Stimulated activated memory B cell treated with anti-CD40 and anti-IgM and Interleukin-4, amounts not matched to agents 10 μg/mL and 1 μg/mL and 100 μg/mL, for 72 hours (primary cell): ENCODE measurements at regions not wholly inside any gene's neighbourhood (a gene's known extent, or its start where the extent isn't known, plus 50 kb on each side); places are given as distances from the start of the nearest gene placed in this dataset.

Experiments used
- ATAC-seq: fragments of 150-1000 bp; cut with Tn5 transposase; 2 replicates; pipeline ENCODE4 v1.10.0; 2021
- H3K27ac Mint-ChIP-seq: one replicate; pipeline ENCODE4 v1.8.0; 2022; ENCODE audit warnings: mild to moderate bottlenecking, mixed read lengths
- H3K27me3 Mint-ChIP-seq: one replicate; pipeline ENCODE4 v1.8.0; 2022; ENCODE audit warnings: mixed read lengths
- H3K36me3 Mint-ChIP-seq: one replicate; pipeline ENCODE4 v1.8.0; 2022; ENCODE audit warnings: mixed read lengths
- H3K4me1 Mint-ChIP-seq: one replicate; pipeline ENCODE4 v1.8.0; 2022; ENCODE audit warnings: mixed read lengths
- H3K4me3 Mint-ChIP-seq: one replicate; pipeline ENCODE4 v1.8.0; 2022; ENCODE audit warnings: mild to moderate bottlenecking, moderate library complexity, mixed read lengths
- H3K9me3 Mint-ChIP-seq: one replicate; pipeline ENCODE4 v1.8.0; 2022; ENCODE audit warnings: mixed read lengths

GRCh38 chr2:120938045-120938771 lies 202.5 kb downstream of the GLI2 start:
- ATAC-seq, result no peak
- H3K4me1 Mint-ChIP-seq, result no peaks in the 10 kb centered on the region
- peaks cover 4% of the 10 kb centered on the region for H3K9me3 Mint-ChIP-seq
- H3K36me3 Mint-ChIP-seq, result no peaks in the 10 kb centered on the region
- H3K4me3 Mint-ChIP-seq, result no peak overlapping the region
- no peak overlapping the region for H3K27ac Mint-ChIP-seq
- peaks cover 23% of the 10 kb centered on the region for H3K27me3 Mint-ChIP-seq

GRCh38 chr2:120939595-120940318 lies 204.1 kb downstream of the GLI2 start:
- H3K27me3 Mint-ChIP-seq, result peaks cover 14% of the 10 kb centered on the region
- H3K36me3 Mint-ChIP-seq, result no peaks in the 10 kb centered on the region
- H3K9me3 Mint-ChIP-seq, result peaks cover 4% of the 10 kb centered on the region
- no peak overlapping the region for H3K27ac Mint-ChIP-seq
- H3K4me1 Mint-ChIP-seq, result no peaks in the 10 kb centered on the region
- no peak for ATAC-seq
- no peak overlapping the region for H3K4me3 Mint-ChIP-seq

- H3K9me3 Mint-ChIP-seq, result peaks cover 4% of the 10 kb centered on the region
- no peak for ATAC-seq
- H3K4me1 Mint-ChIP-seq, result no peaks in the 10 kb centered on the region
- no peaks in the 10 kb centered on the region for H3K36me3 Mint-ChIP-seq
- H3K27ac Mint-ChIP-seq, result no peak overlapping the region
- peaks cover 9% of the 10 kb centered on the region for H3K27me3 Mint-ChIP-seq
- H3K4me3 Mint-ChIP-seq, result no peak overlapping the region
Observed at GRCh38 chr2:120940319-120940696, 204.6 kb downstream of the GLI2 start.

GRCh38 chr2:120940726-120941256 lies 205.1 kb downstream of the GLI2 start:
- no peak for ATAC-seq
- no peak overlapping the region for H3K4me3 Mint-ChIP-seq
- no peaks in the 10 kb centered on the region for H3K36me3 Mint-ChIP-seq
- H3K4me1 Mint-ChIP-seq, result no peaks in the 10 kb centered on the region
- H3K27me3 Mint-ChIP-seq, result peaks cover 4% of the 10 kb centered on the region
- H3K27ac Mint-ChIP-seq, result no peak overlapping the region
- H3K9me3 Mint-ChIP-seq, result peaks cover 4% of the 10 kb centered on the region

GRCh38 chr2:120941571-120942120 lies 206.0 kb downstream of the GLI2 start:
- no peaks in the 10 kb centered on the region for H3K4me1 Mint-ChIP-seq
- no peak for ATAC-seq
- peaks cover 4% of the 10 kb centered on the region for H3K9me3 Mint-ChIP-seq
- no peaks in the 10 kb centered on the region for H3K27me3 Mint-ChIP-seq
- H3K27ac Mint-ChIP-seq, result no peak overlapping the region
- no peaks in the 10 kb centered on the region for H3K36me3 Mint-ChIP-seq
- no peak overlapping the region for H3K4me3 Mint-ChIP-seq

- peaks cover 4% of the 10 kb centered on the region for H3K9me3 Mint-ChIP-seq
- H3K36me3 Mint-ChIP-seq, result no peaks in the 10 kb centered on the region
- ATAC-seq, result no peak
- no peaks in the 10 kb centered on the region for H3K27me3 Mint-ChIP-seq
- no peak overlapping the region for H3K4me3 Mint-ChIP-seq
- H3K4me1 Mint-ChIP-seq, result no peaks in the 10 kb centered on the region
- no peak overlapping the region for H3K27ac Mint-ChIP-seq
Observed at GRCh38 chr2:120942658-120943057, 207.0 kb downstream of the GLI2 start.

GRCh38 chr2:120943403-120944034 lies 207.9 kb downstream of the GLI2 start:
- peaks cover 4% of the 10 kb centered on the region for H3K9me3 Mint-ChIP-seq
- no peak overlapping the region for H3K4me3 Mint-ChIP-seq
- H3K36me3 Mint-ChIP-seq, result no peaks in the 10 kb centered on the region
- no peaks in the 10 kb centered on the region for H3K4me1 Mint-ChIP-seq
- no peak overlapping the region for H3K27ac Mint-ChIP-seq
- H3K27me3 Mint-ChIP-seq, result no peaks in the 10 kb centered on the region
- ATAC-seq, result no peak

- no peak for ATAC-seq
- Mint-ChIP-seq H3K4me1 (no peaks in the 10 kb centered on the region), H3K27me3 (no peaks in the 10 kb centered on the region), H3K4me3 (no peak overlapping the region), H3K27ac (no peak overlapping the region), H3K9me3 (peaks cover 4% of the 10 kb centered on the region), H3K36me3 (no peaks in the 10 kb centered on the region)
Observed at GRCh38 chr2:120944575-120944974, 208.9 kb downstream of the GLI2 start.

GRCh38 chr2:120945091-120945490 lies 209.4 kb downstream of the GLI2 start:
- Mint-ChIP-seq H3K9me3 (peaks cover 4% of the 10 kb centered on the region), H3K36me3 (no peaks in the 10 kb centered on the region), H3K27ac (no peak overlapping the region), H3K4me1 (no peaks in the 10 kb centered on the region), H3K27me3 (no peaks in the 10 kb centered on the region), H3K4me3 (no peak overlapping the region)
- ATAC-seq, result no peak

GRCh38 chr2:120945832-120946499 lies 210.3 kb downstream of the GLI2 start:
- H3K36me3 Mint-ChIP-seq, result no peaks in the 10 kb centered on the region
- peaks cover 4% of the 10 kb centered on the region for H3K9me3 Mint-ChIP-seq
- no peak for ATAC-seq
- H3K4me1 Mint-ChIP-seq, result no peaks in the 10 kb centered on the region
- H3K27me3 Mint-ChIP-seq, result no peaks in the 10 kb centered on the region
- no peak overlapping the region for H3K27ac Mint-ChIP-seq
- no peak overlapping the region for H3K4me3 Mint-ChIP-seq

- no peaks in the 10 kb centered on the region for H3K27me3 Mint-ChIP-seq
- no peaks in the 10 kb centered on the region for H3K36me3 Mint-ChIP-seq
- ATAC-seq, result no peak
- H3K4me3 Mint-ChIP-seq, result no peak overlapping the region
- no peak overlapping the region for H3K27ac Mint-ChIP-seq
- H3K9me3 Mint-ChIP-seq, result peaks cover 4% of the 10 kb centered on the region
- H3K4me1 Mint-ChIP-seq, result no peaks in the 10 kb centered on the region
Observed at GRCh38 chr2:120947327-120947726, 211.7 kb downstream of the GLI2 start.

- Mint-ChIP-seq H3K27me3 (no peaks in the 10 kb centered on the region), H3K36me3 (no peaks in the 10 kb centered on the region), H3K4me3 (no peak overlapping the region), H3K27ac (no peak overlapping the region), H3K9me3 (no peaks in the 10 kb centered on the region), H3K4me1 (no peaks in the 10 kb centered on the region)
- ATAC-seq, result no peak
Observed at GRCh38 chr2:120947982-120948661, 212.5 kb downstream of the GLI2 start.

GRCh38 chr2:120948662-120949011 lies 213.0 kb downstream of the GLI2 start:
- no peak overlapping the region for H3K27ac Mint-ChIP-seq
- no peaks in the 10 kb centered on the region for H3K27me3 Mint-ChIP-seq

GRCh38 chr2:120949027-120949956 lies 213.6 kb downstream of the GLI2 start:
- no peaks in the 10 kb centered on the region for H3K4me1 Mint-ChIP-seq
- peak; percentile 2 for ATAC-seq

More at GRCh38 chr2:120948662-120949011, 213.0 kb downstream of the GLI2 start:
- H3K36me3 Mint-ChIP-seq, result no peaks in the 10 kb centered on the region
- H3K9me3 Mint-ChIP-seq, result no peaks in the 10 kb centered on the region
- no peak for ATAC-seq
- H3K4me1 Mint-ChIP-seq, result no peaks in the 10 kb centered on the region
- H3K4me3 Mint-ChIP-seq, result no peak overlapping the region

More at GRCh38 chr2:120949027-120949956, 213.6 kb downstream of the GLI2 start:
- Mint-ChIP-seq H3K36me3 (no peaks in the 10 kb centered on the region), H3K27me3 (no peaks in the 10 kb centered on the region), H3K27ac (no peak overlapping the region), H3K4me3 (no peak overlapping the region), H3K9me3 (no peaks in the 10 kb centered on the region)
